ENCODE measurements at regions not wholly inside any gene's neighbourhood (a gene's known extent, or its start where the extent isn't known, plus 50 kb on each side); places are given as distances from the start of the nearest gene placed in this dataset.

GRCh38 chr10:121078036-121078435, 226.9 kb downstream of the WDR11 start:
- no peak overlapping the region for H3K4me3 ChIP-seq
- WGBS, 5 donors, result 64 to 77% (median 72%) methylated on average over 8 of the region's 8 CpGs
- no peak for TF ChIP-seq POLR2A (IDR thresholded peaks at IDR 0.05)
- TF ChIP-seq CTCF (IDR thresholded peaks at IDR 0.05 in 8 of 11, conservative IDR thresholded peaks at IDR 0.05 in 3 of 11), result no peak
- TF ChIP-seq POLR2AphosphoS5 (IDR thresholded peaks at IDR 0.05), result no peak
- no peak overlapping the region for H3K27ac ChIP-seq
- no peak for DNase-seq
- no peaks in the 10 kb centered on the region for H3K4me1 ChIP-seq
- H3K9me3 ChIP-seq, result no peaks in the 10 kb centered on the region
- intact Hi-C loops (cut with DNase I; ENCODE audit: low total_unique reads), result no loop called here
- no peaks in the 10 kb centered on the region for H3K36me3 ChIP-seq
- H3K27me3 ChIP-seq (replicated peaks in 1 of 7), result peaks cover 0 to 18% (median 0%) of the 10 kb centered on the region in 7 donors

- Histone ChIP-seq H3K4me1 (no peaks in the 10 kb centered on the region), H3K27ac (no peak overlapping the region), H3K9me3 (no peaks in the 10 kb centered on the region), H3K27me3 (replicated peaks in 1 of 7) (peaks cover 0 to 18% (median 0%) of the 10 kb centered on the region in 7 donors), H3K36me3 (no peaks in the 10 kb centered on the region), H3K4me3 (no peak overlapping the region)
- intact Hi-C loops (cut with DNase I; ENCODE audit: low total_unique reads), result no loop called here
- DNase-seq, result no peak
- TF ChIP-seq POLR2AphosphoS5 (IDR thresholded peaks at IDR 0.05) (no peak), POLR2A (IDR thresholded peaks at IDR 0.05) (no peak), CTCF (IDR thresholded peaks at IDR 0.05 in 8 of 11, conservative IDR thresholded peaks at IDR 0.05 in 3 of 11) (no peak)
- 63 to 76% (median 71%) methylated on average over 8 of the region's 8 CpGs for WGBS, 5 donors
Observed at GRCh38 chr10:121078672-121079102, 227.5 kb downstream of the WDR11 start.

- intact Hi-C loops (cut with DNase I; ENCODE audit: low total_unique reads), result no loop called here
- Histone ChIP-seq H3K4me1 (no peaks in the 10 kb centered on the region), H3K4me3 (no peak overlapping the region), H3K27ac (no peak overlapping the region), H3K27me3 (replicated peaks in 1 of 7) (peaks cover 0 to 18% (median 0%) of the 10 kb centered on the region in 7 donors), H3K9me3 (no peaks in the 10 kb centered on the region), H3K36me3 (no peaks in the 10 kb centered on the region)
- WGBS, 5 donors, result 75 to 83% (median 79%) methylated on average over 6 of the region's 6 CpGs
- TF ChIP-seq CTCF (IDR thresholded peaks at IDR 0.05 in 8 of 11, conservative IDR thresholded peaks at IDR 0.05 in 3 of 11) (no peak), POLR2AphosphoS5 (IDR thresholded peaks at IDR 0.05) (no peak)
- no peak for DNase-seq
Observed at GRCh38 chr10:121079226-121079625, 228.1 kb downstream of the WDR11 start.

DNA sequence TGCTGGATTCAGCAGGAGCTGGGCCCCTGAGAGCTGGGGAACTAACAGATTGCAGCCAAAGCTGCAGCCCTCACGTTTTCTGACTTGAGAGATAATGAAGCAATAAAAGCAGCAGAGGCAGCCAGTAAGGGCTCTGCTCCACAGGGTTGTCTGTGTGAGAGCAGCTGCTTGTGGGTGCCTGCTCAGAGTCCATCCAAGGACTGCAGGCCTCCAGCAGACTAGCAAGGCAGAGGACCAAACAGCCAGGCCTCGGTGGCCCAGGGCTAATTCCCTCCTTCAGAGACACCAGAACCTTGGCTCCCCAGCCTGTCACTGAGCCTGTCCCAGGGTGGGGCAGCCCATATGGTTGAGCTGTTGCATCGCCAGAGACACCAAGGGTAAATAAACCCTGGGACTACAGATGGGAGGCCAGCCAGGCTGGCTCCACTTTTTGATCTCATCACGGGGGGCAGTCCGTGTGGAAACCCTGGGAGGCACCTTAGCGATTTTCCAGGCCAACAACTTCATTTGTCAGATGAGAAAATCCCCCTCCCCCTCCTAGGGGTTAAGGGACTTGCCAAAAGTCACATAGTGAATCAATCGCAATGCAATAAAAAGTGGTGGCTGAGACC, 229.2 kb downstream of the WDR11 start:
- intact Hi-C loops (cut with DNase I; ENCODE audit: low total_unique reads), result no loop called here
- no peak for DNase-seq
- Histone ChIP-seq H3K27me3 (replicated peaks in 1 of 7) (peaks cover 0 to 18% (median 0%) of the 10 kb centered on the region in 7 donors), H3K4me1 (no peaks in the 10 kb centered on the region), H3K4me3 (no peak overlapping the region), H3K9me3 (no peaks in the 10 kb centered on the region), H3K27ac (no peak overlapping the region), H3K36me3 (no peaks in the 10 kb centered on the region)
- WGBS, 5 donors, result 27 to 55% (median 49%) methylated on average over 7 of the region's 7 CpGs
- TF ChIP-seq POLR2AphosphoS5 (IDR thresholded peaks at IDR 0.05), result no peak
- TF ChIP-seq CTCF (IDR thresholded peaks at IDR 0.05 in 8 of 11, conservative IDR thresholded peaks at IDR 0.05 in 3 of 11), result no peak
- TF ChIP-seq POLR2A (IDR thresholded peaks at IDR 0.05), result no peak
